Right ventricle myocardium inferior (tissue), 1 donor: ENCODE measurements at regions not wholly inside any gene's neighbourhood (a gene's known extent, or its start where the extent isn't known, plus 50 kb on each side); places are given as distances from the start of the nearest gene placed in this dataset.
"Not testable (repeated sequence)": the region's sequence is repeated elsewhere in the genome, so short reads cannot be mapped to it uniquely, and the experiment has no call there.

ENCODE experiments used
- ATAC-seq: fragments of 200-7000 bp; cut with Tn5 transposase; one replicate; pipeline ENCODE4 v1.9.1; 2020; ENCODE audit warnings: mild to moderate bottlenecking, moderate library complexity
- DNase-seq: peaks from one replicate; pipeline ENCODE4 v3.0.0; 2021; ENCODE audit errors: missing footprints
- intact Hi-C: fragments of 100-400 bp; cut with DNase I; formaldehyde crosslinking; loops from one replicate; pipeline ENCODE4 v1.11.0; 2022
- donor health status: DM: no; HTN: yes; CAD: no; lungs with severe emphysema.

GRCh38 chr2:21369787-21370186, 246.0 kb downstream of the TDRD15 start:
- DNase-seq = no peak
- intact Hi-C loops = no loop called here
- no peak for ATAC-seq

GRCh38 chr2:21371499-21372003, 247.8 kb downstream of the TDRD15 start:
- DNase-seq (no peak), ATAC-seq (no peak)
- intact Hi-C loops = no loop called here

- no peak for ATAC-seq
- DNase-seq = no peak
- intact Hi-C loops = no loop called here
Measured at GRCh38 chr2:21372654-21373053, 248.9 kb downstream of the TDRD15 start.

- intact Hi-C loops = no loop called here
- DNase-seq (no peak), ATAC-seq (no peak)
Measured at GRCh38 chr2:21376864-21377263, 253.1 kb downstream of the TDRD15 start.

- DNase-seq (no peak), ATAC-seq (no peak)
- intact Hi-C loops = no loop called here
Measured at GRCh38 chr2:21379140-21379539, 255.4 kb downstream of the TDRD15 start.

- ATAC-seq, intact Hi-C loops, DNase-seq: not testable (repeated sequence)
Measured at GRCh38 chr2:21379668-21380067, 255.9 kb downstream of the TDRD15 start.

GRCh38 chr2:21381421-21381820, 257.7 kb downstream of the TDRD15 start:
- DNase-seq (no peak), ATAC-seq (no peak)
- intact Hi-C loops = no loop called here

GRCh38 chr2:21382701-21383520, 259.1 kb downstream of the TDRD15 start:
- no peak for ATAC-seq
- intact Hi-C loops = no loop called here
- DNase-seq = no peak

- no peak for DNase-seq
- no peak for ATAC-seq
- intact Hi-C loops = no loop called here
Measured at GRCh38 chr2:21386666-21387065, 262.9 kb downstream of the TDRD15 start.

GRCh38 chr2:21392649-21393048, 268.9 kb downstream of the TDRD15 start:
- intact Hi-C loops = no loop called here
- ATAC-seq = no peak

GRCh38 chr2:21393173-21393572, 269.4 kb downstream of the TDRD15 start:
- DNase-seq (no peak), ATAC-seq (no peak)
- intact Hi-C loops = no loop called here

More at GRCh38 chr2:21392649-21393048, 268.9 kb downstream of the TDRD15 start:
- DNase-seq = no peak

- ATAC-seq = peak; percentile 56
- DNase-seq = no peak
- intact Hi-C loops = no loop called here
Measured at GRCh38 chr2:21395366-21395765, 271.6 kb downstream of the TDRD15 start.

- intact Hi-C loops = no loop called here
- DNase-seq (no peak), ATAC-seq (no peak)
Measured at GRCh38 chr2:21396252-21396651, 272.5 kb downstream of the TDRD15 start.

GRCh38 chr2:21401022-21401698, 277.4 kb downstream of the TDRD15 start:
- no peak for DNase-seq
- intact Hi-C loops = no loop called here
- no peak for ATAC-seq

GRCh38 chr2:21404137-21404536, 280.4 kb downstream of the TDRD15 start:
- intact Hi-C loops = no loop called here
- no peak for ATAC-seq

GRCh38 chr2:21404827-21405625, 281.3 kb downstream of the TDRD15 start:
- ATAC-seq = no peak
- intact Hi-C loops = no loop called here
- no peak for DNase-seq

More at GRCh38 chr2:21404137-21404536, 280.4 kb downstream of the TDRD15 start:
- DNase-seq = no peak

- no peak for ATAC-seq
- no peak for DNase-seq
- intact Hi-C loops = no loop called here
Measured at GRCh38 chr2:21406386-21406785, 282.6 kb downstream of the TDRD15 start.

- ATAC-seq (no peak), DNase-seq (no peak)
- intact Hi-C loops = no loop called here
Measured at GRCh38 chr2:21406911-21407310, 283.1 kb downstream of the TDRD15 start.

- intact Hi-C loops = no loop called here
- ATAC-seq (no peak), DNase-seq (no peak)
Measured at GRCh38 chr2:21407851-21408250, 284.1 kb downstream of the TDRD15 start.
